WTC11 (cell line): ENCODE measurements at regions not wholly inside any gene's neighbourhood (a gene's known extent, or its start where the extent isn't known, plus 50 kb on each side); places are given as distances from the start of the nearest gene placed in this dataset.

Source experiments
- ATAC-seq: fragments of 200-7000 bp; cut with Tn5 transposase; 2 replicates; pipeline ENCODE4 v1.10.0; 2021; ENCODE audit warnings: mild to moderate bottlenecking, moderate library complexity
- CTCF ChIA-PET: fragments of 300-600 bp; sonication (Branson Sonifier 250); formaldehyde crosslinking; loops from one replicate; lab custom pipeline; 2021; ENCODE audit warnings: antibody characterized with exemption; lab: Charles Lee
- POLR2A ChIA-PET: fragments of 350-600 bp; sonication (Branson Sonifier 250); formaldehyde crosslinking; loops from one replicate; lab custom pipeline; 2021; ENCODE audit warnings: antibody characterized with exemption; lab: Charles Lee
- DNase-seq: peaks from one replicate; pipeline ENCODE4 v3.0.0; 2021; ENCODE audit warnings: low spot score
- H3K27ac Mint-ChIP-seq: 2 replicates; pipeline ENCODE4 v1.8.0; 2021; ENCODE audit warnings: mixed read lengths
- H3K27me3 Mint-ChIP-seq: 2 replicates; pipeline ENCODE4 v1.8.0; 2021; ENCODE audit warnings: low read depth, mild to moderate bottlenecking, moderate library complexity, mixed read lengths
- H3K36me3 Mint-ChIP-seq: 2 replicates; pipeline ENCODE4 v1.8.0; 2021; ENCODE audit warnings: mixed read lengths
- H3K4me1 Mint-ChIP-seq: 2 replicates; pipeline ENCODE4 v1.8.0; 2022; ENCODE audit warnings: mixed read lengths
- H3K4me3 Mint-ChIP-seq: 2 replicates; pipeline ENCODE4 v1.8.0; 2021; ENCODE audit warnings: mild to moderate bottlenecking, moderate library complexity, mixed read lengths
- H3K9me3 Mint-ChIP-seq: 2 replicates; pipeline ENCODE4 v1.8.0; 2021; ENCODE audit warnings: mixed read lengths
- ETV6 ChIP-seq: sonication (generic); formaldehyde crosslinking; IDR thresholded peaks from 2 replicates; pipeline ENCODE4 v1.8.1; 2022; ENCODE audit warnings: mild to moderate bottlenecking, missing genetic modification reagents
- TEAD4 ChIP-seq: sonication (generic); formaldehyde crosslinking; IDR thresholded peaks from 2 replicates; pipeline ENCODE4 v1.8.0; 2022; ENCODE audit warnings: mild to moderate bottlenecking, missing genetic modification reagents
- ZBTB21 ChIP-seq: sonication (generic); formaldehyde crosslinking; IDR thresholded peaks from 2 replicates; pipeline ENCODE4 v1.8.1; 2023; ENCODE audit warnings: mild to moderate bottlenecking, missing genetic modification reagents, borderline replicate concordance
- ZBTB43 ChIP-seq: sonication (generic); formaldehyde crosslinking; IDR thresholded peaks from 2 replicates; pipeline ENCODE4 v1.8.1; 2023; ENCODE audit warnings: mild to moderate bottlenecking, missing genetic modification reagents
- ZNF219 ChIP-seq: sonication (generic); formaldehyde crosslinking; IDR thresholded peaks from 2 replicates; pipeline ENCODE4 v1.8.0; 2023; ENCODE audit warnings: missing genetic modification reagents, mild to moderate bottlenecking, borderline replicate concordance
- TF ChIP-seq, protein P1 (sequence below): sonication (generic); formaldehyde crosslinking; IDR thresholded peaks from 2 replicates; pipeline ENCODE4 v1.8.0; 2023; ENCODE audit warnings: missing genetic modification reagents, mild to moderate bottlenecking, borderline replicate concordance
- TF ChIP-seq, protein P2 (sequence below): fragments of 250-450 bp; sonication (Bioruptor Pico); IDR thresholded peaks from 2 replicates; pipeline ENCODE4 v1.9.0; 2021; ENCODE audit warnings: moderate library complexity, mild to moderate bottlenecking, inconsistent platforms, borderline replicate concordance
- TF ChIP-seq, protein P3 (sequence below): sonication (generic); formaldehyde crosslinking; IDR thresholded peaks from 2 replicates; pipeline ENCODE4 v1.8.1; 2023; ENCODE audit warnings: mild to moderate bottlenecking, missing genetic modification reagents, moderate library complexity
- TF ChIP-seq, protein P4 (sequence below): sonication (generic); formaldehyde crosslinking; IDR thresholded peaks from 2 replicates; pipeline ENCODE4 v1.8.0; 2022; ENCODE audit warnings: mild to moderate bottlenecking, missing genetic modification reagents
- TF ChIP-seq, protein P5 (sequence below): sonication (generic); formaldehyde crosslinking; IDR thresholded peaks from 2 replicates; pipeline ENCODE4 v1.8.0; 2022; ENCODE audit warnings: missing genetic modification reagents

GRCh38 chr1:95744731-95745130 lies 510.7 kb downstream of the RWDD3 start (continued):
- no peak for TF ChIP-seq ZBTB43 (CRISPR knock-in tag)
- TF ChIP-seq, protein P1, sequence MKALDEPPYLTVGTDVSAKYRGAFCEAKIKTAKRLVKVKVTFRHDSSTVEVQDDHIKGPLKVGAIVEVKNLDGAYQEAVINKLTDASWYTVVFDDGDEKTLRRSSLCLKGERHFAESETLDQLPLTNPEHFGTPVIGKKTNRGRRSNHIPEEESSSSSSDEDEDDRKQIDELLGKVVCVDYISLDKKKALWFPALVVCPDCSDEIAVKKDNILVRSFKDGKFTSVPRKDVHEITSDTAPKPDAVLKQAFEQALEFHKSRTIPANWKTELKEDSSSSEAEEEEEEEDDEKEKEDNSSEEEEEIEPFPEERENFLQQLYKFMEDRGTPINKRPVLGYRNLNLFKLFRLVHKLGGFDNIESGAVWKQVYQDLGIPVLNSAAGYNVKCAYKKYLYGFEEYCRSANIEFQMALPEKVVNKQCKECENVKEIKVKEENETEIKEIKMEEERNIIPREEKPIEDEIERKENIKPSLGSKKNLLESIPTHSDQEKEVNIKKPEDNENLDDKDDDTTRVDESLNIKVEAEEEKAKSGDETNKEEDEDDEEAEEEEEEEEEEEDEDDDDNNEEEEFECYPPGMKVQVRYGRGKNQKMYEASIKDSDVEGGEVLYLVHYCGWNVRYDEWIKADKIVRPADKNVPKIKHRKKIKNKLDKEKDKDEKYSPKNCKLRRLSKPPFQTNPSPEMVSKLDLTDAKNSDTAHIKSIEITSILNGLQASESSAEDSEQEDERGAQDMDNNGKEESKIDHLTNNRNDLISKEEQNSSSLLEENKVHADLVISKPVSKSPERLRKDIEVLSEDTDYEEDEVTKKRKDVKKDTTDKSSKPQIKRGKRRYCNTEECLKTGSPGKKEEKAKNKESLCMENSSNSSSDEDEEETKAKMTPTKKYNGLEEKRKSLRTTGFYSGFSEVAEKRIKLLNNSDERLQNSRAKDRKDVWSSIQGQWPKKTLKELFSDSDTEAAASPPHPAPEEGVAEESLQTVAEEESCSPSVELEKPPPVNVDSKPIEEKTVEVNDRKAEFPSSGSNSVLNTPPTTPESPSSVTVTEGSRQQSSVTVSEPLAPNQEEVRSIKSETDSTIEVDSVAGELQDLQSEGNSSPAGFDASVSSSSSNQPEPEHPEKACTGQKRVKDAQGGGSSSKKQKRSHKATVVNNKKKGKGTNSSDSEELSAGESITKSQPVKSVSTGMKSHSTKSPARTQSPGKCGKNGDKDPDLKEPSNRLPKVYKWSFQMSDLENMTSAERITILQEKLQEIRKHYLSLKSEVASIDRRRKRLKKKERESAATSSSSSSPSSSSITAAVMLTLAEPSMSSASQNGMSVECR (CRISPR knock-in tag), result no peak
- TF ChIP-seq, protein P2, sequence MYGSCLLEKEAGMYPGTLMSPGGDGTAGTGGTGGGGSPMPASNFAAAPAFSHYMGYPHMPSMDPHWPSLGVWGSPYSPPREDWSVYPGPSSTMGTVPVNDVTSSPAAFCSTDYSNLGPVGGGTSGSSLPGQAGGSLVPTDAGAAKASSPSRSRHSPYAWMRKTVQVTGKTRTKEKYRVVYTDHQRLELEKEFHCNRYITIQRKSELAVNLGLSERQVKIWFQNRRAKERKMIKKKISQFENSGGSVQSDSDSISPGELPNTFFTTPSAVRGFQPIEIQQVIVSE (CRISPR knock-in tag), result no peak
- TF ChIP-seq, protein P3, sequence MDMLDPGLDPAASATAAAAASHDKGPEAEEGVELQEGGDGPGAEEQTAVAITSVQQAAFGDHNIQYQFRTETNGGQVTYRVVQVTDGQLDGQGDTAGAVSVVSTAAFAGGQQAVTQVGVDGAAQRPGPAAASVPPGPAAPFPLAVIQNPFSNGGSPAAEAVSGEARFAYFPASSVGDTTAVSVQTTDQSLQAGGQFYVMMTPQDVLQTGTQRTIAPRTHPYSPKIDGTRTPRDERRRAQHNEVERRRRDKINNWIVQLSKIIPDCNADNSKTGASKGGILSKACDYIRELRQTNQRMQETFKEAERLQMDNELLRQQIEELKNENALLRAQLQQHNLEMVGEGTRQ, result no peak
- TF ChIP-seq ZBTB21 (CRISPR knock-in tag), result no peak

DNA sequence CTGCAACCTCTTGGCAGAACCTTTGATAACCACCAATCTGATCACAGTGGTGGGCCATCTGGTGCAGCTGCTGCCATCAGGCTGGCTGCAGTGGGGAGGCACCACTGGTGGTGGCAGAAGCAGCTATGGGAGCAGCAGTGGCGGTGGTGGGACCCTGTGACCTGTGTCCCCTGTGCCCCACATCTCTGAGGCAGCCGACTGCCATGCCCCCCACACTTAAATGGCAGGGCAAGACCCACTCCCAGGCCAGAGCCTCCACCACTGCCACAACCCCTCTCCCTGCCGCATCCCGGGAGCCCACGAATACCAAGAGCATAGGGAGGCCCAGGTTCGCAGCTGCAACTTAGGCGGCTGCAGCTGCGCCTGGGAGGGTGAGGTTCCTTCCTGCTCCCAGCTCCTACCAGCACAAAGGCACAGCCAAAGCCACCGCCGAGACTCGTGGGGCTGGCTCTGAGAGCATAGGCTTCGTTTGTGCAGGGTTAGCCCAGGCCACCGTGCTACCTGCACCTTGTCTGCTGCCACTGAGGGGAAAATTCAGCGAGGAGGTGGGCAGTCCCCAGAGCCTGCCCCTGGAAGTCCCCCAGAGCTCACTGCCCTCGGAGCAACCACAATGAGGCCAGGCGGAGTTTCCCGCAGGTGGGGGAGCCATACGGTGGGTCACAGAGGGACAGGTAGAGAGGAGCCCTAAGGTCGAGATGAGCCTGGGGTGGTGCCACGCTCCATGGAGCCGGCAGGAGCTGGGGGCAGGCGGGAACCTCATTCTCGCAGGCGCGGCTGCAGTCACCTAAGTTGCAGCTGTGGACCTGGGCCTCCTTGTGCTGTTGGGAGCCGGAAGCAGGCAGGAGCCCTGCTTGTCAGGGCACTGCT lies 518.7 kb downstream of the RWDD3 start:
- ChIA-PET POLR2A (no interaction called here), CTCF (no interaction called here)
- Mint-ChIP-seq H3K4me1 (peaks cover 12% of the 10 kb centered on the region), H3K36me3 (peaks cover 19% of the 10 kb centered on the region), H3K9me3 (peaks cover 35% of the 10 kb centered on the region), H3K4me3 (no peak overlapping the region), H3K27ac (no peak overlapping the region), H3K27me3 (no peaks in the 10 kb centered on the region; the same call in 1 of the 2 replicates)
- DNase-seq, result no peak
- no peak for ATAC-seq
- TF ChIP-seq ZNF219 (CRISPR knock-in tag) (no peak), ZBTB21 (CRISPR knock-in tag) (no peak), TEAD4 (CRISPR knock-in tag) (no peak)
- TF ChIP-seq, protein P4, sequence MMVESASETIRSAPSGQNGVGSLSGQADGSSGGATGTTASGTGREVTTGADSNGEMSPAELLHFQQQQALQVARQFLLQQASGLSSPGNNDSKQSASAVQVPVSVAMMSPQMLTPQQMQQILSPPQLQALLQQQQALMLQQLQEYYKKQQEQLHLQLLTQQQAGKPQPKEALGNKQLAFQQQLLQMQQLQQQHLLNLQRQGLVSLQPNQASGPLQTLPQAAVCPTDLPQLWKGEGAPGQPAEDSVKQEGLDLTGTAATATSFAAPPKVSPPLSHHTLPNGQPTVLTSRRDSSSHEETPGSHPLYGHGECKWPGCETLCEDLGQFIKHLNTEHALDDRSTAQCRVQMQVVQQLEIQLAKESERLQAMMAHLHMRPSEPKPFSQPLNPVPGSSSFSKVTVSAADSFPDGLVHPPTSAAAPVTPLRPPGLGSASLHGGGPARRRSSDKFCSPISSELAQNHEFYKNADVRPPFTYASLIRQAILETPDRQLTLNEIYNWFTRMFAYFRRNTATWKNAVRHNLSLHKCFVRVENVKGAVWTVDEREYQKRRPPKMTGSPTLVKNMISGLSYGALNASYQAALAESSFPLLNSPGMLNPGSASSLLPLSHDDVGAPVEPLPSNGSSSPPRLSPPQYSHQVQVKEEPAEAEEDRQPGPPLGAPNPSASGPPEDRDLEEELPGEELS (CRISPR knock-in tag), result no peak
- TF ChIP-seq, all 79 proteins: peak for 0

- no peak for TF ChIP-seq ETV6 (CRISPR knock-in tag)
- TF ChIP-seq, protein P5, sequence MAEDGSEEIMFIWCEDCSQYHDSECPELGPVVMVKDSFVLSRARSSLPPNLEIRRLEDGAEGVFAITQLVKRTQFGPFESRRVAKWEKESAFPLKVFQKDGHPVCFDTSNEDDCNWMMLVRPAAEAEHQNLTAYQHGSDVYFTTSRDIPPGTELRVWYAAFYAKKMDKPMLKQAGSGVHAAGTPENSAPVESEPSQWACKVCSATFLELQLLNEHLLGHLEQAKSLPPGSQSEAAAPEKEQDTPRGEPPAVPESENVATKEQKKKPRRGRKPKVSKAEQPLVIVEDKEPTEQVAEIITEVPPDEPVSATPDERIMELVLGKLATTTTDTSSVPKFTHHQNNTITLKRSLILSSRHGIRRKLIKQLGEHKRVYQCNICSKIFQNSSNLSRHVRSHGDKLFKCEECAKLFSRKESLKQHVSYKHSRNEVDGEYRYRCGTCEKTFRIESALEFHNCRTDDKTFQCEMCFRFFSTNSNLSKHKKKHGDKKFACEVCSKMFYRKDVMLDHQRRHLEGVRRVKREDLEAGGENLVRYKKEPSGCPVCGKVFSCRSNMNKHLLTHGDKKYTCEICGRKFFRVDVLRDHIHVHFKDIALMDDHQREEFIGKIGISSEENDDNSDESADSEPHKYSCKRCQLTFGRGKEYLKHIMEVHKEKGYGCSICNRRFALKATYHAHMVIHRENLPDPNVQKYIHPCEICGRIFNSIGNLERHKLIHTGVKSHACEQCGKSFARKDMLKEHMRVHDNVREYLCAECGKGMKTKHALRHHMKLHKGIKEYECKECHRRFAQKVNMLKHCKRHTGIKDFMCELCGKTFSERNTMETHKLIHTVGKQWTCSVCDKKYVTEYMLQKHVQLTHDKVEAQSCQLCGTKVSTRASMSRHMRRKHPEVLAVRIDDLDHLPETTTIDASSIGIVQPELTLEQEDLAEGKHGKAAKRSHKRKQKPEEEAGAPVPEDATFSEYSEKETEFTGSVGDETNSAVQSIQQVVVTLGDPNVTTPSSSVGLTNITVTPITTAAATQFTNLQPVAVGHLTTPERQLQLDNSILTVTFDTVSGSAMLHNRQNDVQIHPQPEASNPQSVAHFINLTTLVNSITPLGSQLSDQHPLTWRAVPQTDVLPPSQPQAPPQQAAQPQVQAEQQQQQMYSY (CRISPR knock-in tag), result 0 out of 2 replicates have a peak, but pooled peaks have one; percentile 36
- TF ChIP-seq, all 79 proteins: peak for 1
- ATAC-seq (no peak), DNase-seq (no peak)
- Mint-ChIP-seq H3K9me3 (peaks cover 35% of the 10 kb centered on the region), H3K4me3 (no peak overlapping the region), H3K36me3 (peaks cover 19% of the 10 kb centered on the region), H3K27ac (no peak overlapping the region), H3K27me3 (no peaks in the 10 kb centered on the region; the same call in 1 of the 2 replicates), H3K4me1 (peaks cover 12% of the 10 kb centered on the region)
- POLR2A ChIA-PET, result no interaction called here
- CTCF ChIA-PET, result no interaction called here
These were observed 519.5 kb downstream of the RWDD3 start for GRCh38 chr1:95753382-95754016.
